Peyer's patch (tissue), 4 donors: ENCODE measurements at regions not wholly inside any gene's neighbourhood (a gene's known extent, or its start where the extent isn't known, plus 50 kb on each side); places are given as distances from the start of the nearest gene placed in this dataset.

Experiments
- CTCF ChIP-seq, 6 experiments: fragments of 450-650 bp in 4 of 6; fragments of 200-600 bp in 2 of 6; sonication (generic) in 1 of 6; IDR thresholded peaks; one replicate each; pipeline ENCODE4 v1.5.1; 2017 to 2019; ENCODE audit warnings: antibody characterized with exemption in 6 of 6, mild to moderate bottlenecking in 3 of 6, moderate library complexity in 1 of 6
- POLR2A ChIP-seq, 2 donors: fragments of 450-650 bp; IDR thresholded peaks; one replicate each; pipeline ENCODE4 v1.5.1; 2017; ENCODE audit warnings: antibody characterized with exemption in 2 of 2, mild to moderate bottlenecking in 2 of 2, moderate library complexity in 2 of 2

GRCh38 chr7:109029866-109030265 lies 460.2 kb downstream of the DNAJB9 start:
- TF ChIP-seq POLR2A (IDR thresholded peaks at IDR 0.05) (no peak), CTCF (IDR thresholded peaks at IDR 0.05) (no peak)
